ENCODE measurements at regions not wholly inside any gene's neighbourhood (a gene's known extent, or its start where the extent isn't known, plus 50 kb on each side); places are given as distances from the start of the nearest gene placed in this dataset.

DNA sequence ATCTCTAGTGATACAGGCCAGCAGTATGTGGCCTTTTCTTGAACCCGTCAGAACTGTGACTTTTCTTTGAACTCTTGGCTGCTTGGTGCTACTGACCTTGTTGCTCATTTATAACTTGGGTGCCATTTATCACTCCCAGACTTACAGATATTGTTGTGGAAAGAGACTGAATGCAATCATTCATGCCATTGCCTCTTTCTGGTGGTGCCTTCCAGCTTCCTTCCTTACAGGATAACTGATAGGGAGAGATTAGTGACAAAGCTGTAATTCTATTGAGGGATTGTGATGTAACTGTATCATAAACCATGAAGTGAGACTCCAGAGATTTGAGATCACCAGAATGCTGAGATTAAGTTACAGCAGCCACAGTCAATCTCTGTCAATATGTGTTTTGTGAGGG is 256.5 kb downstream of the USP25 start:
- TF ChIP-seq, protein P1, sequence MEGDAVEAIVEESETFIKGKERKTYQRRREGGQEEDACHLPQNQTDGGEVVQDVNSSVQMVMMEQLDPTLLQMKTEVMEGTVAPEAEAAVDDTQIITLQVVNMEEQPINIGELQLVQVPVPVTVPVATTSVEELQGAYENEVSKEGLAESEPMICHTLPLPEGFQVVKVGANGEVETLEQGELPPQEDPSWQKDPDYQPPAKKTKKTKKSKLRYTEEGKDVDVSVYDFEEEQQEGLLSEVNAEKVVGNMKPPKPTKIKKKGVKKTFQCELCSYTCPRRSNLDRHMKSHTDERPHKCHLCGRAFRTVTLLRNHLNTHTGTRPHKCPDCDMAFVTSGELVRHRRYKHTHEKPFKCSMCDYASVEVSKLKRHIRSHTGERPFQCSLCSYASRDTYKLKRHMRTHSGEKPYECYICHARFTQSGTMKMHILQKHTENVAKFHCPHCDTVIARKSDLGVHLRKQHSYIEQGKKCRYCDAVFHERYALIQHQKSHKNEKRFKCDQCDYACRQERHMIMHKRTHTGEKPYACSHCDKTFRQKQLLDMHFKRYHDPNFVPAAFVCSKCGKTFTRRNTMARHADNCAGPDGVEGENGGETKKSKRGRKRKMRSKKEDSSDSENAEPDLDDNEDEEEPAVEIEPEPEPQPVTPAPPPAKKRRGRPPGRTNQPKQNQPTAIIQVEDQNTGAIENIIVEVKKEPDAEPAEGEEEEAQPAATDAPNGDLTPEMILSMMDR (IDR thresholded peaks at IDR 0.05 in 8 of 11, conservative IDR thresholded peaks at IDR 0.05 in 3 of 11), result no peak
- TF ChIP-seq POLR2A (IDR thresholded peaks at IDR 0.05), result no peak
- TF ChIP-seq POLR2AphosphoS5 (IDR thresholded peaks at IDR 0.05), result no peak

All from spleen (tissue), 7 donors.